GM23338 (cell line): ENCODE measurements at regions not wholly inside any gene's neighbourhood (a gene's known extent, or its start where the extent isn't known, plus 50 kb on each side); places are given as distances from the start of the nearest gene placed in this dataset.

Experiments used
- CREB1 ChIP-seq: fragments of 250-450 bp; sonication (Bioruptor Pico); IDR thresholded peaks from 2 replicates; pipeline ENCODE4 v1.5.0; 2020; ENCODE audit warnings: low read depth, mild to moderate bottlenecking, moderate library complexity
- CTCF ChIP-seq, 2 experiments: fragments of 200-600 bp in 1 of 2; sonication (generic) in 1 of 2; conservative IDR thresholded peaks; 2 replicates each; pipeline versions ENCODE4 v1.5.1 to v1.6.1; 2016 to 2017; ENCODE audit warnings: antibody characterized with exemption in 2 of 2, low read depth in 2 of 2, mild to moderate bottlenecking in 2 of 2, moderate library complexity in 1 of 2
- ETS1 ChIP-seq: IDR thresholded peaks from 2 replicates; pipeline ENCODE4 v1.6.1; 2016; ENCODE audit warnings: antibody characterized with exemption
- EZH2 ChIP-seq: fragments of 200-600 bp; sonication (generic); IDR thresholded peaks from one replicate; pipeline ENCODE4 v1.8.0; 2017; ENCODE audit warnings: antibody characterized with exemption, mild to moderate bottlenecking, low read depth; ENCODE audit not compliant: unreplicated experiment
- EZH2phosphoT487 ChIP-seq: fragments of 200-600 bp; sonication (generic); IDR thresholded peaks from one replicate; pipeline ENCODE4 v1.8.1; 2018; ENCODE audit warnings: antibody characterized with exemption; ENCODE audit not compliant: unreplicated experiment
- JUNB ChIP-seq: IDR thresholded peaks from one replicate; pipeline ENCODE4 v1.6.1; 2016; ENCODE audit warnings: antibody characterized with exemption; ENCODE audit not compliant: unreplicated experiment
- NANOG ChIP-seq: IDR thresholded peaks from 2 replicates; pipeline ENCODE4 v1.6.1; 2016; ENCODE audit warnings: antibody characterized with exemption, borderline replicate concordance
- POLR2AphosphoS5 ChIP-seq: IDR thresholded peaks from 2 replicates; pipeline ENCODE4 v1.6.1; 2016; ENCODE audit warnings: antibody characterized with exemption, low read depth
- REST ChIP-seq: IDR thresholded peaks from one replicate; pipeline ENCODE4 v1.6.1; 2018; ENCODE audit warnings: antibody characterized with exemption; ENCODE audit not compliant: unreplicated experiment
- STAT1 ChIP-seq: IDR thresholded peaks from one replicate; pipeline ENCODE4 v1.6.1; 2016; ENCODE audit warnings: antibody characterized with exemption; ENCODE audit not compliant: unreplicated experiment
- ZNF114 ChIP-seq: fragments of 250-450 bp; sonication (Bioruptor Pico); IDR thresholded peaks from 2 replicates; pipeline ENCODE4 v1.5.0; 2020; ENCODE audit warnings: mild to moderate bottlenecking, moderate library complexity
- ZNF331 ChIP-seq: fragments of 250-450 bp; sonication (Bioruptor Pico); IDR thresholded peaks from 2 replicates; pipeline ENCODE4 v1.5.0; 2020; ENCODE audit warnings: low read depth, mild to moderate bottlenecking, moderate library complexity

- TF ChIP-seq EZH2 (no peak), ZNF114 (CRISPR knock-in tag) (no peak), CTCF (conservative IDR thresholded peaks at IDR 0.05; ENCODE audit: low read depth in 2 of 2) (no peak), ETS1 (no peak), REST (no peak), POLR2AphosphoS5 (no peak), EZH2phosphoT487 (no peak), CREB1 (no peak), JUNB (no peak), ZNF331 (CRISPR knock-in tag) (no peak), STAT1 (no peak), NANOG (no peak)
These were observed 149.8 kb downstream of the SUCLG1 start for GRCh38 chr2:84309281-84309680.
